Activated CD4-positive, alpha-beta T cell treated with anti-CD3 and anti-CD28 coated beads, Interleukin-2, Interleukin-6, amounts not matched to agents 100 ng/mL and 50 ng/mL, durations not matched to agents 16 hours and 8 hours (primary cell): ENCODE measurements at regions not wholly inside any gene's neighbourhood (a gene's known extent, or its start where the extent isn't known, plus 50 kb on each side); places are given as distances from the start of the nearest gene placed in this dataset.
A peak's percentile ranks its signal among the peaks of the same experiment; 100 is the strongest.
"Not testable (repeated sequence)": the region's sequence is repeated elsewhere in the genome, so short reads cannot be mapped to it uniquely, and the experiment has no call there.

Experiments
- DNase-seq: peaks from one replicate; pipeline ENCODE4 v3.0.0-alpha.2; 2020

DNA sequence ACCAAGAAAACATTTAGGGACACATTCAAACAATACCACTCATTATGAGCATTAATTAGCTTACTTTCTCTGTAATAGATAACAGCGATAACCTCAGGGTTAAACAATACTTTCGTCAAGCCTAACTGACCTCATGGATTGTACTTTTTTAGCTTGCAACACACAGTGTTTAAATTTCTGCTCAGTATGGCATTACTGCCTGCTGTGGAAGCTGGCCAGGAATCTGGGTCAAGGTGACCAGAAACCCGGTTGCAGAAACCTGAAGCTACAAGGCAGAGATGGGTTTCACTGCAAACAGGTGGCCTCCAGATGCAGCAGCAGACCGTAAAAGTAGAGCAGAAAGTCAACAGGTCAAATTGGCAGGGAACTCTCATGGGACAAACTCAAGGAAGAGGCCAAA is 123.8 kb upstream of the FHL2 start:
- DNase-seq, result no peak

DNA sequence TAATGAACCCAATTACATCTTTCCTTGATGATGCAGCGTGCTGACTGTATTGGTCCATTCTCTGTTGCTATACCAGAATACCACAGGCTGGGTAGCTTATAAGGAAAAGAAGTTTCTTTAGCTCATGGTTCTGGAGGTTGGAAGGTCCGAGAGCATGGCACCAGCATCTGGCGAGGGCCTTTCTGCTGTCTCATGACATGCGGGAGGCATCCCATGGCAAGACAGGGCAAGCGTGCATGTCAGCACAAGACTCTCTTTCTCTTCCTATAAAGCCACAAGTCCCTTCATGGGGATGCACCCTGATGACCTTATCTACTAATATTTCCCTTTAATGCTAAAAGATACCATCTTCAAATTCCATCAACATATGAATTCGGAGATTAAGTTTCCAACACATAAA is 122.8 kb upstream of the FHL2 start:
- DNase-seq, result no peak

DNA sequence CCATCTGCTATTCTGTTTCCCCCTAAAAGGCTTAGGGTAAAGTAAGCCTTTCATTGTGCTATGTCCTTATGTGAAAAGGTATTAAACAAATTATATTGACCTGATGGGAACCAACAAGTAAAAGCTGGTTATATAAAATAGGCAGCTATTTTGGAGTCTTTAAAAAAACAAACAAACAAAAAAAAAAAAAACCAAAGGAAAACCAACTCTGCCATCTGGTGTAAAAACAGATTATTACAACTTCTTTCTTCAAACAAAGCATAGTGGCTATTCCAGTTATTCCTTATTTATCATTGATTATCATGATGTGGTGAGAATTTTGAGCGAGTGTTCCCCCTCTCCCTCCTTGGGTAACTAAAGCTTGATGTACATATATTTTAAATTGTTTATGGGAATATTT is 122.3 kb upstream of the FHL2 start:
- DNase-seq, result no peak

DNA sequence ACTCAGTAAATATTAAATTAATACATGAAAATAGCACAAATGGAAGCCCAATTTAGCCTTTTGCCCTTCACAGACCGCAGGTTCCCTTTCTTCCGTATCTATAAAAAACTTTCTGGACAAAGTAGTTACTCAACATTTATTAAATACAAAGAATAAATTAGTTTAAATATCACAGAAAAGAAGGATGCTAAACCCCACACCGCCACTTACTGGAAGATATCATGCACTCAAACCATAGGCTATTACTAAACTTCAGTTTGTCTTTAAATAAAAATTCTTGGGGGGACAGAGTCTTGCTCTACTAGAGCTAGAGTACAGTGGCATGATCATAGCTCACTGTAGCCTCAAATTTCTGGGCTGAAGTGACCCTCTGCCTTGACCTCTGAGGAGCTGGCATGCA is 120.7 kb upstream of the FHL2 start:
- no peak for DNase-seq

DNA sequence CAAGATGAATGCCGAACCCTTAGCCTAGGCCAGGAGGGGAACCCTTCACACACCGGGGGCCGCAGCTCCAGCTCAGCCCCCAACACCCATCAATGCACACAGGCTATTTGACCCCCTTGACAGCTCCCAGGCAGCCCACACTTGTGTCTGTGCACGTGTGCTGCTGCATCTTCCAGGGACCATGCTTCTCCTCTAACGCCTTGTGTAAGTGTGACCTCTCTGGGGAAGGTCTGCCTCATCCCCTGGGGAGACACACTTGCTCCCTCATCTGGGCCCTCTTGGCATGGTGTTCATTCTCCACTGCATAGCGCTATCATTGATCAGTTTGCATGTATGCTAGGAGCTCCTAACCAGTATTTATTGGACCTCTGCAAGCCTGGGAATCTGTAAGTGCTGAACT is 120.0 kb upstream of the FHL2 start:
- DNase-seq, result no peak

DNA sequence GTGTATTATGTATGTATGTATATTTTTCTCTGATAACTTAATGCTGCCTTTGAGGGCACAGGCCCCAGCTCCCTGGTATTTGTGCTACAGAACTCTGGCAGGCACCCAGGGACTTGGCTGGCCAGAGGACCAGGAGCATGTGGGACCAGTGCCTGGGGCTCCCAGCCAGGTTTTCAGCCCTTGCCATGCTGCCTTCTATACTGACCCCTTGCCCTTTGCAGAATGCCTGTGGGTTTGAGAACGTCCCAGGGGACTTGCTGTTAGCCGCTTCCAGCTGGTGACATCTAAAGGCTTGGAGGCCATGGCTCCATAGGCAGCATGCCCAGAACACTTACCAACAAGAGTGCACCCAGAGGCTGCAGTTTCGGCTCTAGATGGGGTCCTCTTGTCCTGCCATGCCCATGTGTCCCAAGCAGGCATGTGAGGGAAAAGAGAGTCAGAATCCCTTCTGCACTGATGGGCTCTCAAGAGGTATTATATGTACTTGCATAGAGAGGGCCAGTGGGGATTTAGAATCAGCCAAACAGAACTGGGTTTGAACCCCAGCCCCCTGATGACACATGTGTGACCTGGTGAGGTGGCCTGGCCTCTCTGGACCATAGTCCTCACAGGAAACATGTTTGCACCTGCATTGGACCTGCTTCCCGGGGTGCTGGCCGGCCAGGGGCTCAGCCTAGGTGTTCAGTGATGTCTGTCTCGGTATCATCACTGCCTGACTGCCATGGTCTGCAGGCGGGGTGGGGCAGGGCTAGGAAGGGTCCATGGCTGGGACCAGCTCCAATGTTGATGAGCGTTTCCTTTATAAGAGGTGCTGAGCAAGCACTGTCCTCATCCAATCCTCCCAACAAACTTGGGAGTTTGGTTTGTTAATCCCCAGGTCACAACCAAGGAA is 119.2 kb upstream of the FHL2 start:
- DNase-seq, result no peak

DNA sequence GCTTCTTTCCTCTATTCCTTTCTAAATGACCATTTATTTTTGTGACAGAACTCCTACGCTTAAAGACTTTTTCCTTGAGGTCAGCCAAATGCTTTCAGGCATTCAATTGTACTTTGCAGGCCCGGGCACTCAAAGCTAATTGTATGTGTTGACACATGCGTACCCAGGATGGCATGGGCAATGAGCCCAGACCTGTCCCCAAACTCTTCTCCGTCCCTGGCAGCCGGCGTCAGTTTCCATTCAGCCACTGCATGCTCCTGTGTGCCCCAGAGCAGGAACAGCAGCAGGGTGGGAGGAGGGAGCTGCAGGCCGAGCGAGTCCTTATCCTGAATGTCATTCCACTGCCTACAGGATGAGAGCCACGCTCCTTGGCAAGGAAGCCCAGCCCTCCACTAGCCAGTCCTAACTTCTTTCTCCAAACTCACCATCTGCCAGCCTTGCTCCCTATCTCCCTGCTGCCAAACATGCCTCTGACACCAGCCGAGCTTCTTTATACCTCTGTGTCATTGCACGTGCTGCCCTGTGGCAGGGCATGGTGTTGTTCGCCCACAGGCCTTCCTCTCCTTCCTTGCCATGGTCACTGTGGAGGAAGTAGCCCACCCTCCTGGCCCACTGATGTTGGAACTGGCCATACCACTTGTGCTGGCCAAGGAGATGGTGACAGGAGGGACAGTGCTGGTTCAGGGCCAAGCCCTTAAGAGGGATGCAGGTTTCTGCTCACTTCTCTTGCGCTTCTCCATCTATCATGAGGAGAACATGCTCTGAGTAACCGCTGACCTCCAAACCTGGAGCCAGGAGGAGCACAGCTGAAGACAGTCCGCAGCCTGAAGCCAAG is 116.9 kb upstream of the FHL2 start:
- no peak for DNase-seq

DNA sequence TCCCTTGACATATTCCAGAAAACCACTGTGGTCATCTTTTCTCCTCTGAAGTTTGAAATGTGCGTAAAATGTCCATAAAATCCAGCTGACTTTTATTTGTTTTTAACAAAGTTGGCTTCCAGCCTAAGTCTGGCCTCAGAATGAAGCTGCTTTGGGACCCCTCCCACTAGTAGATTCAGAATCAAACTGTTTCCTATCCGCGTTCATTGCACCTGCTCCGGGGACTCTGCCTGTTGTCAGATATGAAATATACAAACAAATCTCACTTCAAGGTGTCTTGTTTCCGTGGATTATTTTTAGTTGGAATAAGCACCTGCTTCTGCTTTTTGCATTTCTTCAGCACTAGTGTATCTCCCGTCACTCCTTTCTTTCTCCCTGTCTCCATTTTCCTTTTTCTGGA is 115.7 kb upstream of the FHL2 start:
- DNase-seq, result no peak

DNA sequence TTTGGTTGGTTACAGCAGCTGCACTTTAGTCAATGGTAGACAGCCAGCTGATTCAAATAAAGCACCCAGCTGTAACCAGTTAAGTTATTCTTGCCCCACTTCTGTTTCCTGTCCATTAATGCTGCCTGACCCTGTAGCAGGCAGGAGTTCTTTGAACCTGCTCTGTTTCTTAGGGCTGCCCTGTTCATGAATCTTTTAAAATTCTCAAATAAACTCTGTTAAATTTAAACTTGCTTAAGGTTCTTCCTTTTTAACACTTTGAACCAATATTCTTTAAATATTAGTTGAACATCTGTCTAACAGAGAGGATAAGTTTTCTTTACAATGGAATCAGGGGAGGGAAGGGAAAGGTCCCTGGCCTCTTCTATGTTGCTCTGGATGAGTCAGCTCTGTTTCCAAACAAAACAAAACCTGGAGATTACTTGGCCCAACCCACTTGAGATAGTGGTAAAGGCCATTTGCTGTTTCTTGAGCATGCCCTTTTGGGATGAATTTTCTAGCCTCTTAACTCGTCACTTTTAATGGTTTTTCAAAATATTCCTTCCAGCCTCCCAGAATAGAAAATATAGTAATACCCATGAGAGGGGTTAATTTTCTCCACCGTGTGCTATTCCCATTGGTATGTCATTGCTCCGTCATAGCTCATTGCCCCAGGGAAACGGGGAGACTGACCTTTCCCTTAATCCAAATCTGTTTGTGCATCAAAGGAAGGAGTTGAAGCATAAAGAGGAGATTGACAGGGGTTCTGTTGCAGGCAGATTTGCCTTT is 112.1 kb upstream of the FHL2 start:
- no peak for DNase-seq

DNA sequence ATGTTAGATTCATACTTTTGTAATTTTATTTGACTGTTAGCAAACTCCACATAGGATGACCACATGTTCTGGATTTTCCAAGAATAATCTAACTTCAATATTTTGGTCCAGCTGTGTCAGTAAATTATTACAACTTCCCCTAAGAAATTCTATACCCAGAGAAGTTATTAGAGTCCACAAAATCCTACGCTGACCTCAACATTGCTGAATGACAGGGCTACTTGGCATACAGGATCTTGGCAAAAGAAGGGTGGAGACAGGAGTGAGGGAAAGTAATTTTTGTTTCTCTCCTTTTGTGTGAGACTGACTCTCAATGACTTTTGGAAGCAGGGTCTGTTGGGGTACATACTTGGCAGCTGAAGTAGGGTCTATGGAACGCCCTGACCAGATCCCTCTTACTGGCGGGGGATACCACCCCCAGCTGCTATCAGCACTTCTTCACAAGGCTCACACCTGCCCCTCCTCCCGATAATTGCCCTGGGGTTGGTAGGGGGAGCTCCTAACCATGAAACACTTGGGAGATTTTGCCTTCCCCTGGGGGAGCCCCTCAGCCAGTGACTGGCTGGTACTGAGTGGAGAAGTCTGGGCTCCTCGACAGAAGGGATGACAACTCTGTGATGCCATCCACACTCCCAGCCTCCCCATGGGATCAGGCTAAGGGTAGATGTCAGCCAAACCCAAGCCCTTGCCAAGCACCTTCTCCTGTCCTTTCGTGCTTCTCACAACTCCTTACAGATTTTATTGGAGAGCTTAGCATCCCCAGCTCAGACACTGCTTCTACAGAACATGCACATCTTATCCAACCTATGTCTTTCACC is 110.6 kb upstream of the FHL2 start:
- no peak for DNase-seq

DNA sequence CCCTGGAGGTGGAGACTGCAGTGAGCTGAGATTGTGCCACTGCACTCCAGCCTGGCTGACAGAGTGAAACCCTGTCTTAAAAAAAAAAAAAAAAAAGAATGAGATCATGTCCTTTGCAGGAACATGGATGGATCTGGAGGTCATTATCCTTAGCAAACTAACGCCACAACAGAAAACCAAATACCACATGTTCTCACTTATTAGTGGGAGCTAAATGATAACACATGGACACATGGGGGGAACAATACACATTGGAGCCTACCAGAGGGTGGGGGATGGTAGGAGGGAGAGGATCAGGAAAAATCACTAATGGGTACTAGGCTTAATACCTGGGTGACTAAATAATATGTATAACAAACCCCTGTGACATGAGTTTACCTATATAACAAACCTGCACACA is 108.0 kb upstream of the FHL2 start:
- not testable (repeated sequence) for DNase-seq

DNA sequence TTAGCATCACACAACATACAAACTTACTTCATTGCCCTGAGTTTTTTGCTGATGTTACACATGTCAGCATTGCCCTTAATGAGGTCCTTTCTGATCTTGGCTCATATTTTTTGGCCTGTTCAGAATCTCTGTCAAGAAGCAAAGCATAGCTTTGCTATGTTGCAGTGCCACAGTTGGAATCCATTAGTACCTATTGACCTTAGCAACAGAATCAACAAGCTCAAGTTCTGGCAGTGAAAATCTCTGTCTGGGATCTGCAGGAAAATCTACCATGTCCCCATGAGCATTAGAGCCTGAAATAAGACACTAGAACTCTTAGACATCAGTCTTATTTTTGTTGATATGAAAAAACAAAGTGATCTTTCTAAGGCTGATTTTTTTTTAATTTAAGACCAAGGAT is 105.6 kb upstream of the FHL2 start:
- DNase-seq, result no peak

DNA sequence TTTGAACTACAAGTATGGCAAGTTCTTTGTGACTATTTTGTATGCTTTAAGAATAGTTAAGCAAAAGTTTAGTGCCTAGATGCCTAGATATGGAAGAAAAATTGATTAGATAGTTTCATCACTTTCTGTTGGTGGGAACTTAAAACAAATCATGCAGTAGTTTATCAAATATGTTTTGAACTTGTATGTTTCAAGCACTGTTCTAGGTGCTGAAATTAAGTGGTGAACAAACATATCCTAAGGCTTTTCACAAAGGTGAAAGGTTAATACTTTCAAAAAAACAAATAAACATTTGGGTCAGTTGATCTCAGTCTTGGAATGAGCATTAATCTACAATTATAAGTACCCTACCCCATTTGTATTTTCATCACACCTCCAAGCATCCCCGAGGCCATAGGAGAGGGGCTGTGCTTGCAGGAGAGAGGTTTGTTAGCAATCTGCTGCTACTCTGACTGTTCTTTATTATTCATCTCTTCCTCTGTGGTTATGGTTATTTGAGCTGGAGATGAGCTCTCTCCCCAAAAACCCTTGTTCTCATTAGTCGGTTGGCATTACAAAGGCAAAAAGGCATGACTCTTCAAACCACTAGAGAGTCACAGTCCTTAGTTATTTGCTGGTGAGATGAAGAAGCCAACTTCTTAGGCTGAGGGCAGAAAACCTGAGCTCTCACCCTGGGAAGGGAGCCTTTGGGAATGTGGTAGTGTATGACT is 103.9 kb upstream of the FHL2 start:
- DNase-seq, result peak; percentile 4

DNA sequence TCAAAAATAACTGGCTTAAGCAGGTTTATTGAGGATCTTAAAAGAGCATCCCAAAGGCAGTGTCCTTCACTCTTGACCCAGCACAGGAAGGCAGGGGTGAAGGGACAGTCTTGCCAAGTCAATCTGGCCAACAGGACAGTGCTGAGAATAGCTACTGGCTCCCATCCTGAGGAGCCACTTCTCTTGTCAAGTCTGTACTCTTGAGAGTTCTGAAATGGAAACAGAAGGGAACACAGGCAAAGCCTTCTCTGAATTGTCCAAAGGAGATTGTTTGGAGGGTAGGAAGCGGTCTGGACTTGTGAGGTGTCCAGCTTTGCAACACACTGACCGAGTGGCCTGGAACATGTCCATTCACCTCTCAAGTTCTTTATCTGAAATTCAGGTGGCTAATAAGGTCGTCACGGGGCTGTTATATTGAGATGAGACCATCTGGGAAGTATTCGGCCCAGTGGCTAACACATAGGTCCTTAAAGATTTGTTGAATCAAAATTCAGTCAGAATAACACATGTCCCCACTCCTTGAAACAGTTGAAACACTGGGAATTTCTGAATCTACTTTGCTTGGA is 99.5 kb upstream of the FHL2 start:
- no peak for DNase-seq

DNA sequence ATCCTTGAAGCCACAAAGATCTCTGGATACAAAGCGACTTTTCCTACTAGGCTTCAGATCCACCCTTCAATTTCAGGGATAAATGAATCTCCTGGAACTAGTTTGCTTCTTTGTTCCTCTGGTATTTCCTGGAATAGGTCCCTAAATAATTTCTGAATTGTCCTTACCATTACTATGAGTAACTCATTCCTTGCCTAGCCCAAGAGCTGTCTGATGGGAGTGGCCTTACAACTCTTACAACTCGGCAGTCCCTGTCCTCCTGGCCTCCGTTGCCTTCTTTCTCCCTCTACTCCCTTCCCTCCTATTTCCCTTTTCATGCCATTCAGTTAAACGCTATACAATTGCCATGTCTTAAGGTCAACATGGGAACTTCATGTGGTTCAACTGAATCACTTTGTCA is 98.2 kb upstream of the FHL2 start:
- no peak for DNase-seq

DNA sequence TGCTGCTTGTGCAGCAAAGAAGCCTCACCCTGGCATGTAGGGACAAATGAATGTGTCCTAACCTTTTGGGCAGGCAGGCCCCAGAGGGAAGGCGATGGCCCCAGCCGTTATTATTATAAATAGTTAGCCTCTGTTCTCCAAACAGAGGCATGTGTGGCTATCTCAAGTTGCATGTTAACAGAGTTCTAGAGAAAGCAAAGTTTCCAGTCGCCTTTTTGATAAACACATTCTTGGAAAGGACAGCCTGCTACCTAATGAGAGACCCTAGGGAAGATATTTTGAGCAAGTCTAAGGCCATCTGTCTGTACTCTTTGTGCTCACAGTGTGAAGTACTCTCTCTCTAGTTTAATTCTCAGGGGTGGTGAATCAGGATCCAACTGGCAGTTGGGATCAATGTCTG is 97.4 kb upstream of the FHL2 start:
- DNase-seq, result no peak

DNA sequence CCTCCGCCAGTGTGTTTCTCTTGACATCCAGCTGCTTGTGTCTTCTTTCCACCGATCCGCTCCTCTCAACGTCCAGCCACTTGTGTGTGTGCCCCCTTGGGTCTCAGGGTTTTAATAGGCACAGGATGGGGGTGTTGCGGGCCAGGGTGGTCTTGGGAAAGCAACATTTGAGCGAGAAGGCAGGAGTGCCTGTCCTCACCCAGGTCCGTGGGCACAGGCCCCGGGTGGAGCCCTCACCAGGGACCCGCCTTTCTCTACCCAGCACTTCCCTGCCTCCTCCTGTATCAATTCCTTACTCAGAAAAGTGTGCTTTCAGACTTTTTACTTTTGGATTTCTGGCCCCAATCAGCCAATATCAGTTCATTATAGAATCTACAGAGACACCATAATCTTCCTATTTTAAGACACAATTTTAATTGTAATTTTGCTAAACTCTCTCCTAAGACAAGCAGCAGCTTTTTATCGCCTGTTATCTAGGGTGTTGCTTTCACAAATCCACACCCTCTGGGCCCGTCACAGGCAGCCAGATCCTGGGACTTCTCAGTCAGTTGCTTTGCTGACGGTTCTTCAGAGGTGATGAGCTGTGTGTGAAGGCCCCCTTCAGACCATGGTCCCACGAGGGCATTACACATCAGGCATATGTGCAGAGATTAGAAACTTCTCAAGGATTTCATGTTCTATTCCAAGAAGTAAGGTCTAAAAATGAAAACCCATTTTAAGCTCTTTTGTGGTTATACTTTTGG is 96.0 kb upstream of the FHL2 start:
- no peak for DNase-seq

DNA sequence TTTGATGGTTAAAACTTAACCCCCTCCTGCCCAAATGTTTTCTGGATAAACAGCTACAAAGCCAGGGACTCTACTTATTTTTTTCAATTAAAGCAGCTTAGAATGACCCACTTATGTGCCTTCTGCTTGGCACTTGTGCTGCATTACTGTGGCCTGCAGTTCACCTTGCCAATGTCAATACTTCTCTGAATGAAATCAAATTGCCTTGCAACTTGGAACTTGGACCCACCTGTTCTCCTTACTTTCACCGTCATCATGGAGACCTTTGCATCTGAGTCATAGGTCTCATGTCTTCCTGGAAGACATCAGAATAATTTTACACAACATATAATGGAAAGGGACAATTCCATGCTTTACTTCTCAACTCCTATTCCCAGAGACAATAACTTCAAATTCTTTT is 92.1 kb upstream of the FHL2 start:
- DNase-seq, result no peak

DNA sequence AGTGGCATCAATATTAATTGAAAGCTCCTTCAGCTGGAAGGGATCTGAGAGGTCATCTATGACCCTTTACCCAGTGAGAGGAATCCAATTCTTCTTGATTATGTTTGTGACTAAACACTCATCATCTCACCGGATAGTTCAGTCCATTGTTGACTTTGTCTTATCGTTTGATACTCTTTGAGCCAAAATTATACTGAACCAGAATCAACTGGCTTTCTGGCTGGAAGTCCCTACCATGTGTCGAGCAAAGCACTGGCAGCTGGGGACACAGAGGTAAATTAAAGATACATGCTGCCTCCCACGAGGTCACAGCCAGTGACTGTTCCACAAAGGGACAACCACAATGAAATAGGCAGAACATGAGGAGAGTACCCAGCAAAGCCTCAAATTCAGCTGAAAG is 91.4 kb upstream of the FHL2 start:
- no peak for DNase-seq

DNA sequence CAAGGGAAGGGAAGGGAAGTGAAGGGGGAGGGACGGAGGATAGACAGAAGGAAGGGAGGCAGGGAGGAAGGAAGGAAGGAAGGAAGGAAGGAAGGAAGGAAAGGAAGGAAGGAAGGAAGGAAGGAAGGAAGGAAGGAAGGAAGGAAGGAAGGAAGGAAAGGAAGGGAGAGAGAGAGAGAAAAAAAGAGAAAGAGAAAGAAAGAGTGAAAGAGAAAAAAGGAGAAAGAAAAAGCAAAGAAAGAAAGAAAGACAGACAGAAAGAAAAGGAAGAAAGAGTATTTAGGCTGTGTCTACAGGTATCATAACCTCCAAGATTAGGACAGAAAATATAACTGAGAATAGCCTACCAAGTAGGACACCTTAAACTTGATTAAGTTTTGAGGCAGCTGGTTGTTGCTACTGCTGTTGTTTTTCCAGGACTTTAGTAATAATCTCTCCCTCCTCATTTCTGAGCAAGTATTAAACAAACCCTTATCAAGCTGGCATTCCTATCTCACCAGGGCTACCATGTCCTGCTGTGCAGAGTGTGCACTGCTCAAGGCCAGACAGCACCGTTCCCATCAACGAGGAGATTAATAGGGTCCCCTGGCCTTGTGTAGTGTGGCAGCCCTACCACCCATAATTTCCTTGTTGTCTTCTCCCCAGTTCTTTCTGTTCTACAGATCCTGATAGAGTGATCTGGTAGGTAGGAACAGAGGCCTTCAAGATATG is 90.5 kb upstream of the FHL2 start:
- DNase-seq, result no peak
